OCI-LY3 (cell line): ENCODE measurements at regions not wholly inside any gene's neighbourhood (a gene's known extent, or its start where the extent isn't known, plus 50 kb on each side); places are given as distances from the start of the nearest gene placed in this dataset.

Source experiments
- H2AFZ ChIP-seq: fragments of 200-600, 300-600 bp; shearing (Covaris generic); 2 replicates; pipeline ENCODE4 v1.6.0; 2014; ENCODE audit warnings: antibody characterized with exemption, low read depth, low read length
- H3K27ac ChIP-seq: fragments of 200-600, 300-600 bp; sonication (generic); 2 replicates; pipeline ENCODE4 v1.5.1; 2014; ENCODE audit warnings: mild to moderate bottlenecking, low read length, moderate library complexity, mixed read lengths
- H3K27me3 ChIP-seq: fragments of 200-600, 300-600 bp; sonication (generic); 2 replicates; pipeline ENCODE4 v1.6.1; 2014; ENCODE audit warnings: low read depth, low read length, mixed read lengths
- H3K36me3 ChIP-seq: fragments of 200-600, 300-600 bp; sonication (generic); replicated peaks from 2 replicates; pipeline ENCODE3; 2014; ENCODE audit warnings: low read depth, low read length, mixed read lengths
- H3K4me1 ChIP-seq: fragments of 300-600, 200-600 bp; sonication (generic); 2 replicates; pipeline ENCODE4 v1.6.1; 2014; ENCODE audit warnings: low read length, mixed read lengths
- H3K4me2 ChIP-seq: fragments of 200-600, 300-600 bp; sonication (generic); 2 replicates; pipeline ENCODE4 v1.6.1; 2014; ENCODE audit warnings: low read length, mixed read lengths
- H3K4me3 ChIP-seq: fragments of 300-600, 200-600 bp; sonication (generic); 2 replicates; pipeline ENCODE4 v1.5.1; 2014; ENCODE audit warnings: antibody characterized with exemption, mild to moderate bottlenecking, low read length, moderate library complexity
- H3K79me2 ChIP-seq: fragments of 300-600, 200-600 bp; shearing (Covaris generic); 2 replicates; pipeline ENCODE4 v1.6.1; 2014; ENCODE audit warnings: mild to moderate bottlenecking, low read length, mixed read lengths
- H3K9ac ChIP-seq: fragments of 300-600, 200-600 bp; shearing (Covaris generic); 2 replicates; pipeline ENCODE4 v1.6.0; 2014; ENCODE audit warnings: mild to moderate bottlenecking, low read length, moderate library complexity
- H3K9me3 ChIP-seq: fragments of 200-600, 300-600 bp; shearing (Covaris generic); 2 replicates; pipeline ENCODE4 v1.6.1; 2014; ENCODE audit warnings: low read length, mixed read lengths; ENCODE audit not compliant: insufficient read depth
- H4K20me1 ChIP-seq: fragments of 200-600, 300-600 bp; sonication (generic); 2 replicates; pipeline ENCODE4 v1.6.1; 2016; ENCODE audit warnings: low read length, mixed read lengths; ENCODE audit not compliant: insufficient read depth
- EZH2phosphoT487 ChIP-seq: fragments of 200-600 bp; shearing (Covaris generic); IDR thresholded peaks from 2 replicates; pipeline ENCODE4 v1.6.1; 2018; ENCODE audit warnings: antibody characterized with exemption, mixed run types, low read depth
- TF ChIP-seq, protein P1 (sequence below): fragments of 200-600, 300-600 bp; sonication (generic); IDR thresholded peaks from 2 replicates; pipeline ENCODE4 v1.5.1; 2014; ENCODE audit warnings: antibody characterized with exemption, low read length, low read depth

DNA sequence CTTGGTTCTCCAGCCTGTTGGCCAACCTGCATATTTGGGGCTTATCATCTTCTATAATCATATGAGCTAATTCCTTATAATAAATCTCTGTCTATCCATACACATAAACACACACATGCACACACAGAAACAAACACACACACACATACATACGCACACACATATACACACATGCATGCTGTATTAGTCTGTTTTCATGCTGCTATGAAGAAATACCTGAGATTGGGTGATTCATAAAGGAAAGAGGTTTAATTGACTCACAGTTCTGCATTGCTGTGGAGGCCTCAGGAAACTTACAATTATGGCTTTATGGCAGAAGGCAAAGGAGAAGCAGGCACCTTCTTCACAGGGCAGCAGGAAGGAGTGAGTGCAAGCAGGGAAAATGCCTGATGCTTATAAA lies 707.4 kb upstream of the CDH2 start:
- no peak overlapping the region for H3K9ac ChIP-seq

DNA sequence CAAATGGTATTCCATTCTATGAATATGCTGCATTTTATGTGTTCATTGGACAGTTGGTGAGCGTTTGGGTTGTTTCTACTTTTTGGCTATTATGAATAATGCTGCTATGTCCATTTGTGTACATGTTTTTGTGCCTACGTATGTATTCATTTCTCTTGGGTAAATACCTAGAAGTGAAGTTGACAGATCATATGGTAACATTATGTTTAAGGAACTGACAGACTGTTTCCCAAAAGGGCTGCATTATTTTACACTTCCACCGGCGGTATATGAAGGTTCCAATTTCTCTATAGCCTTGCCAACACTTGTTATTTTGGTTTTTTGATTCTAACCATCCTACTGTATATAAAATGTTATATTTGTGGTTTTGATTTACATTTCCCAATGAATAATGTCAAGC lies 703.9 kb upstream of the CDH2 start:
- Histone ChIP-seq H2AFZ (no peak overlapping the region), H3K9ac (no peak overlapping the region), H3K36me3 (no peaks in the 10 kb centered on the region), H3K4me1 (no peaks in the 10 kb centered on the region), H4K20me1 (no peaks in the 10 kb centered on the region), H3K4me3 (no peak overlapping the region), H3K27ac (no peak overlapping the region), H3K79me2 (no peaks in the 10 kb centered on the region), H3K4me2 (no peak overlapping the region), H3K9me3 (no peaks in the 10 kb centered on the region), H3K27me3 (no peaks in the 10 kb centered on the region)
- TF ChIP-seq, protein P1, sequence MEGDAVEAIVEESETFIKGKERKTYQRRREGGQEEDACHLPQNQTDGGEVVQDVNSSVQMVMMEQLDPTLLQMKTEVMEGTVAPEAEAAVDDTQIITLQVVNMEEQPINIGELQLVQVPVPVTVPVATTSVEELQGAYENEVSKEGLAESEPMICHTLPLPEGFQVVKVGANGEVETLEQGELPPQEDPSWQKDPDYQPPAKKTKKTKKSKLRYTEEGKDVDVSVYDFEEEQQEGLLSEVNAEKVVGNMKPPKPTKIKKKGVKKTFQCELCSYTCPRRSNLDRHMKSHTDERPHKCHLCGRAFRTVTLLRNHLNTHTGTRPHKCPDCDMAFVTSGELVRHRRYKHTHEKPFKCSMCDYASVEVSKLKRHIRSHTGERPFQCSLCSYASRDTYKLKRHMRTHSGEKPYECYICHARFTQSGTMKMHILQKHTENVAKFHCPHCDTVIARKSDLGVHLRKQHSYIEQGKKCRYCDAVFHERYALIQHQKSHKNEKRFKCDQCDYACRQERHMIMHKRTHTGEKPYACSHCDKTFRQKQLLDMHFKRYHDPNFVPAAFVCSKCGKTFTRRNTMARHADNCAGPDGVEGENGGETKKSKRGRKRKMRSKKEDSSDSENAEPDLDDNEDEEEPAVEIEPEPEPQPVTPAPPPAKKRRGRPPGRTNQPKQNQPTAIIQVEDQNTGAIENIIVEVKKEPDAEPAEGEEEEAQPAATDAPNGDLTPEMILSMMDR, result no peak
- no peak for TF ChIP-seq EZH2phosphoT487

More for the DNA sequence above, 707.4 kb upstream of the CDH2 start:
- H4K20me1 ChIP-seq, result no peaks in the 10 kb centered on the region
- no peak overlapping the region for H2AFZ ChIP-seq
- no peak overlapping the region for H3K4me2 ChIP-seq
- TF ChIP-seq, protein P1, result no peak
- TF ChIP-seq EZH2phosphoT487, result no peak
- H3K27me3 ChIP-seq, result no peaks in the 10 kb centered on the region
- no peaks in the 10 kb centered on the region for H3K79me2 ChIP-seq
- no peak overlapping the region for H3K4me3 ChIP-seq
- no peaks in the 10 kb centered on the region for H3K9me3 ChIP-seq
- H3K4me1 ChIP-seq, result no peaks in the 10 kb centered on the region
- no peaks in the 10 kb centered on the region for H3K36me3 ChIP-seq
- no peak overlapping the region for H3K27ac ChIP-seq

DNA sequence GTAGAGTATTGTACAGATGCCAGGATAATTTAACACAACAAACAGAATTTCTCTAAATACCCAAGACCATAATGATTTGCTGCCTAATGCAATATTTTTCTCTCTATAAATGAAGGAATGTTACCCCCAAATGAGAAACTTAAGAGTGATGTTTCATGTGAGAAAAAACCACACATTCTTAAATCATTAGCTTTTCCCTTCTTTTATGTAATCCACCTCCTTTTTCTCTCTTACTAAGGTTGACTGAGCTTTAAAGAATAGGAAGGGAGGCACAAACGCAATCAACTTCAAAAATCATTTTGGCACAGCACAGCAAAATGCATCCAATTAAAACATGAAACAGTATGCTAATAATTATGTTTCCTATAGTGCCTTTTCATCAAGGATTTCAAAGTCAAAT lies 698.1 kb upstream of the CDH2 start:
- Histone ChIP-seq H3K27me3 (no peaks in the 10 kb centered on the region), H3K9ac (no peak overlapping the region), H3K9me3 (no peaks in the 10 kb centered on the region), H3K27ac (no peak overlapping the region), H3K4me2 (no peak overlapping the region), H3K4me3 (no peak overlapping the region), H4K20me1 (no peaks in the 10 kb centered on the region), H3K79me2 (no peaks in the 10 kb centered on the region), H3K4me1 (no peaks in the 10 kb centered on the region), H2AFZ (no peak overlapping the region), H3K36me3 (no peaks in the 10 kb centered on the region)
- TF ChIP-seq, protein P1, result no peak
- no peak for TF ChIP-seq EZH2phosphoT487

DNA sequence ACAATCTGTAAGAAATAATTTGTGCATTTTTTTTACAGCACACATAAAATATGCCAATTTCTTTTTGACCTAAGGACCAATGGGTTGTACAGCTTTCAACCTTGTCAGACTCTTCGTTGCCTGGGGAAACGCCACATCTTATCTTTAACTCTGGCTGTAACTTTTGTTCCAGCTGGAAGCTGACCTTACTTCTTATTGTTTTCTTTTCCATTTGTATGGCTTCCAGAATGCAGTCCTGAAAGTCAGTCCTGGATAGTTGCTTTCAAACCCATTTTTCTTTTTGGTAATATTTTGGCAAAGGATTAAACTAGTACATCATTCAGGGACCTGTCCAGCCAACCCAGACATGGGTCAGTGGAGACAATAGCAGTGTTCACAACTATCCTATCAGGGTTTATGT lies 686.5 kb upstream of the CDH2 start:
- TF ChIP-seq, protein P1, result no peak
- no peak for TF ChIP-seq EZH2phosphoT487
- H3K27me3 ChIP-seq, result no peaks in the 10 kb centered on the region
- H3K4me3 ChIP-seq, result no peak overlapping the region
- H3K27ac ChIP-seq, result no peak overlapping the region
- no peaks in the 10 kb centered on the region for H3K36me3 ChIP-seq
- no peaks in the 10 kb centered on the region for H3K79me2 ChIP-seq
- no peaks in the 10 kb centered on the region for H4K20me1 ChIP-seq
- H3K4me2 ChIP-seq, result no peak overlapping the region
- H3K9ac ChIP-seq, result no peak overlapping the region
- no peaks in the 10 kb centered on the region for H3K4me1 ChIP-seq
- no peak overlapping the region for H2AFZ ChIP-seq
- no peaks in the 10 kb centered on the region for H3K9me3 ChIP-seq
